LNCaP clone FGC (cell line): ENCODE measurements at regions not wholly inside any gene's neighbourhood (a gene's known extent, or its start where the extent isn't known, plus 50 kb on each side); places are given as distances from the start of the nearest gene placed in this dataset.

Experiments
- DNase-seq: peaks from one replicate; pipeline ENCODE4 v3.0.0-alpha.2; 2011; ENCODE audit warnings: low read depth
- H3K4me3 ChIP-seq: 2 replicates; pipeline ENCODE4 v1.5.1; 2011; ENCODE audit warnings: mild to moderate bottlenecking, low read depth, low read length, control low read depth
- CTCF ChIP-seq: IDR thresholded peaks from 2 replicates; pipeline ENCODE4 v1.5.1; 2012; ENCODE audit warnings: mild to moderate bottlenecking; ENCODE audit not compliant: control insufficient read depth, insufficient read depth; ENCODE audit errors: extremely low read depth

- no peak for DNase-seq
- H3K4me3 ChIP-seq, result no peak overlapping the region
- TF ChIP-seq CTCF, result no peak
Measured at GRCh38 chr17:74070374-74070773, 133.1 kb upstream of the RPL38 start.

GRCh38 chr17:74070998-74071679 lies 132.3 kb upstream of the RPL38 start:
- no peak overlapping the region for H3K4me3 ChIP-seq
- no peak for TF ChIP-seq CTCF
- DNase-seq, result no peak

GRCh38 chr17:74072340-74072739 lies 131.1 kb upstream of the RPL38 start:
- H3K4me3 ChIP-seq, result no peak overlapping the region
- no peak for TF ChIP-seq CTCF
- no peak for DNase-seq

GRCh38 chr17:74076446-74076845 lies 127.0 kb upstream of the RPL38 start:
- no peak for DNase-seq
- H3K4me3 ChIP-seq, result no peak overlapping the region
- TF ChIP-seq CTCF, result no peak

GRCh38 chr17:74077231-74077630 lies 126.2 kb upstream of the RPL38 start:
- no peak for DNase-seq
- TF ChIP-seq CTCF, result no peak
- H3K4me3 ChIP-seq, result no peak overlapping the region

GRCh38 chr17:74078363-74078941 lies 125.0 kb upstream of the RPL38 start:
- no peak overlapping the region for H3K4me3 ChIP-seq
- no peak for DNase-seq
- no peak for TF ChIP-seq CTCF
